ENCODE measurements at regions not wholly inside any gene's neighbourhood (a gene's known extent, or its start where the extent isn't known, plus 50 kb on each side); places are given as distances from the start of the nearest gene placed in this dataset.

DNA sequence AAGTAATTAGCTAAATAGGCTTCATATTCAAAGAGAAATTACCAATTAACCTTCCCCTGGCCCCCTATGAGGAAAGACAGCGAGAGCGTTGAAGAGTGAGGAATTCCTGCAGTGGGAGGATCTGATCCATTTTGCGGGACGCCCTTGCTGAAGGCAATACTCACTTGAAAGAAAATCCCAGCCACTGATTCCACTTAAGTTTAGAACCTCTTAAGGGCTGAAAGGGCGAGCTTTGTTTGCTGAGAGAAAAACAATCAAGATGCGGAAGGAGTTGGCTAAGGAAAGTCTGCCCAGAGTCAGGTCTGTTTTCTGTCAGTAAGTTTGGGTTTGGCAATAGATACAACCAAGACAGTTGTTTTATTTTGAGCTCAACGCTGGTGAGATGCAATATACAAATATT is 102.8 kb upstream of the GBE1 start:
- no peak for TF ChIP-seq POLR2A (IDR thresholded peaks at IDR 0.05; ENCODE audit: low read depth, low read length)
- no peak for TF ChIP-seq POLR2AphosphoS5 (IDR thresholded peaks at IDR 0.05; ENCODE audit: low read depth, low read length)
- no peak for TF ChIP-seq POU2F2 (IDR thresholded peaks at IDR 0.05; ENCODE audit: low read depth, low read length)
- no peak for TF ChIP-seq TAF1 (IDR thresholded peaks at IDR 0.05; ENCODE audit: low read depth, low read length)
- no peak for TF ChIP-seq PAX5 (IDR thresholded peaks at IDR 0.05; ENCODE audit: insufficient read depth, low read length, severe bottlenecking)

Data from GM12891 (cell line).